ENCODE measurements at regions not wholly inside any gene's neighbourhood (a gene's known extent, or its start where the extent isn't known, plus 50 kb on each side); places are given as distances from the start of the nearest gene placed in this dataset.

- TF ChIP-seq L3MBTL2 (conservative IDR thresholded peaks at IDR 0.05): no peak
- TF ChIP-seq TARDBP (IDR thresholded peaks at IDR 0.05): no peak
- no peak for TF ChIP-seq SUZ12 (IDR thresholded peaks at IDR 0.05)
- TF ChIP-seq SP1 (IDR thresholded peaks at IDR 0.05): no peak
- TF ChIP-seq CTBP1 (IDR thresholded peaks at IDR 0.05; ENCODE audit: borderline replicate concordance): no peak
- TF ChIP-seq BHLHE40 (IDR thresholded peaks at IDR 0.05; ENCODE audit: borderline replicate concordance): no peak
- TF ChIP-seq ZNF384 (IDR thresholded peaks at IDR 0.05): no peak
- no peak for TF ChIP-seq PKNOX1 (IDR thresholded peaks at IDR 0.05)
Observed at GRCh38 chr11:69353696-69354544, 60.0 kb downstream of the MYEOV start.
